Adrenal gland (tissue), 9 donors: ENCODE measurements at regions not wholly inside any gene's neighbourhood (a gene's known extent, or its start where the extent isn't known, plus 50 kb on each side); places are given as distances from the start of the nearest gene placed in this dataset.

Source experiments
- DNase-seq, 7 donors: peaks; one replicate each; pipeline ENCODE4 v3.0.0-alpha.2; 2019 to 2020
- H3K27ac ChIP-seq, 5 donors: fragments of 200-600 bp; sonication (generic) in 4 of 5; 1 replicate in 3 of 5; 2 replicates in 2 of 5; pipeline versions ENCODE4 v1.5.1 to v1.8.0; 2016 to 2020; ENCODE audit warnings: mild to moderate bottlenecking in 1 of 5
- H3K27me3 ChIP-seq: fragments of 200-600 bp; 2 replicates; pipeline ENCODE4 v1.8.0; 2021
- H3K36me3 ChIP-seq, 2 donors: fragments of 200-600 bp; replicated peaks in 1 of 2; 1 replicate in 1 of 2; 2 replicates in 1 of 2; pipeline versions ENCODE4 v1.5.1 to v1.8.0; 2018 to 2022
- H3K4me1 ChIP-seq, 2 donors: fragments of 200-600 bp; replicated peaks in 1 of 2; 1 replicate in 1 of 2; 2 replicates in 1 of 2; pipeline versions ENCODE4 v1.5.1 to v1.8.0; 2018 to 2021
- H3K4me3 ChIP-seq, 4 donors: fragments of 200-600 bp; sonication (generic) in 3 of 4; one replicate each; pipeline ENCODE4 v1.5.1; 2016 to 2018
- H3K9me3 ChIP-seq, 3 donors: fragments of 200-600 bp; sonication (generic) in 1 of 3; replicated peaks in 1 of 3; 1 replicate in 2 of 3; 2 replicates in 1 of 3; pipeline versions ENCODE4 v1.5.1 to v1.8.0; 2016 to 2021
- POLR2A ChIP-seq, 2 donors: fragments of 450-650 bp; IDR thresholded peaks; one replicate each; pipeline ENCODE4 v1.6.1; 2017; ENCODE audit warnings: antibody characterized with exemption in 2 of 2, mild to moderate bottlenecking in 2 of 2, moderate library complexity in 1 of 2
- WGBS, 4 donors: extraction: QIAGEN DNeasy Blood & Tissue Kit in 2 of 4; methylation state at CpG; one replicate each; pipeline versions ENCODE4 v1.1.5 to v1.1.7; 2013 to 2017; 5-methylcytosine and 5-hydroxymethylcytosine counted together
- intact Hi-C, 2 donors: fragments of 100-400 bp; cut with DNase I; formaldehyde crosslinking; loops; one replicate each; pipeline versions ENCODE4 v1.14.1 to v1.15.0; 2022 to 2023
- TF ChIP-seq, protein P1 (sequence below), 6 experiments: fragments of 450-650 bp in 4 of 6; fragments of 200-600 bp in 2 of 6; sonication (generic) in 1 of 6; IDR thresholded peaks; 1 replicate in 5 of 6; 2 replicates in 1 of 6; pipeline versions ENCODE4 v1.5.1 to v1.8.0; 2016 to 2021; ENCODE audit warnings: antibody characterized with exemption in 6 of 6, mild to moderate bottlenecking in 2 of 6, moderate library complexity in 1 of 6
- donor health status: healthy with polysubstance abuse.
- donor health status: Bipolar disorder and iron deficiency.
- donor health status: DM: yes; HTN: yes; CAD: no.
- donor health status: DM: no; HTN: no; CAD: no.
- donor health status: DM: no; HTN: no; CAD: no.

- H3K4me3 ChIP-seq, result peak overlapping the region in 1 of 4 donors; percentile 11
- H3K36me3 ChIP-seq, result no peaks in the 10 kb centered on the region
- DNase-seq, result peak in 6 of 7 donors; percentile 23 to 86 (median 56)
- H3K27me3 ChIP-seq, result no peaks in the 10 kb centered on the region
- WGBS, 4 donors, result 19 to 91% (median 28%) methylated on average over 4 to 54 of the region's 54 CpGs
- H3K27ac ChIP-seq, result peak overlapping the region in 3 of 5 donors; percentile 40 to 73 (median 49)
- H3K9me3 ChIP-seq, result peaks cover 0 to 17% (median 0%) of the 10 kb centered on the region in 3 donors
- H3K4me1 ChIP-seq, result no peaks in the 10 kb centered on the region
- TF ChIP-seq POLR2A (IDR thresholded peaks at IDR 0.05), result no peak
- TF ChIP-seq, protein P1, sequence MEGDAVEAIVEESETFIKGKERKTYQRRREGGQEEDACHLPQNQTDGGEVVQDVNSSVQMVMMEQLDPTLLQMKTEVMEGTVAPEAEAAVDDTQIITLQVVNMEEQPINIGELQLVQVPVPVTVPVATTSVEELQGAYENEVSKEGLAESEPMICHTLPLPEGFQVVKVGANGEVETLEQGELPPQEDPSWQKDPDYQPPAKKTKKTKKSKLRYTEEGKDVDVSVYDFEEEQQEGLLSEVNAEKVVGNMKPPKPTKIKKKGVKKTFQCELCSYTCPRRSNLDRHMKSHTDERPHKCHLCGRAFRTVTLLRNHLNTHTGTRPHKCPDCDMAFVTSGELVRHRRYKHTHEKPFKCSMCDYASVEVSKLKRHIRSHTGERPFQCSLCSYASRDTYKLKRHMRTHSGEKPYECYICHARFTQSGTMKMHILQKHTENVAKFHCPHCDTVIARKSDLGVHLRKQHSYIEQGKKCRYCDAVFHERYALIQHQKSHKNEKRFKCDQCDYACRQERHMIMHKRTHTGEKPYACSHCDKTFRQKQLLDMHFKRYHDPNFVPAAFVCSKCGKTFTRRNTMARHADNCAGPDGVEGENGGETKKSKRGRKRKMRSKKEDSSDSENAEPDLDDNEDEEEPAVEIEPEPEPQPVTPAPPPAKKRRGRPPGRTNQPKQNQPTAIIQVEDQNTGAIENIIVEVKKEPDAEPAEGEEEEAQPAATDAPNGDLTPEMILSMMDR (IDR thresholded peaks at IDR 0.05), result no peak
- intact Hi-C loops, result no loop called here
These were observed 165.1 kb downstream of the GLRX3 start for GRCh38 chr10:130301021-130301892.

DNA sequence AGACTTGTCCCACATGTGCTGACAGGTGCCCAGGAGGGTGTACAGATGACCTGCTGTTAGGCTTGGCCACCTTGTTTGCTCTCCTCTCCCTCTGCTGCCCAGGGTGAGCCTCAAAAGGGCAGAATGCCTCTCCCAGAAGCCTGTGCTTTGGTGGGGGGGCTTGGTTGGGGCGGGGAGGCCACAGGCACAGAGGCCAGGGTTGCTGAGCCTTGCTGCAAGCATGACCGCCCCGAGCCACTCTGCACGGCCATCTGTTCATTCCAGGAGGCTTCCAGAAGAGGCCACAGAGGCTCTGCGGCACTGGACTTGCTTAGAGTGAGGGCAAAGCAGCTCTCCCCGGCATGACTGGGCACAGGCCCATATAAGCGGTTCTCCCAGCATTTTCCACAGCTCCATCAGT, 190.8 kb downstream of the GLRX3 start:
- Histone ChIP-seq H3K27me3 (no peaks in the 10 kb centered on the region), H3K4me3 (no peak overlapping the region), H3K36me3 (no peaks in the 10 kb centered on the region), H3K4me1 (no peaks in the 10 kb centered on the region), H3K27ac (no peak overlapping the region), H3K9me3 (no peaks in the 10 kb centered on the region)
- TF ChIP-seq, protein P1 (IDR thresholded peaks at IDR 0.05), result no peak
- no peak for DNase-seq
- 81 to 92% (median 84%) methylated on average over 3 to 7 of the region's 7 CpGs; no CpG with 5 or more reads in 1 of the 4 donors for WGBS, 4 donors
- intact Hi-C loops, result no loop called here

- Histone ChIP-seq H3K4me1 (no peaks in the 10 kb centered on the region), H3K27ac (no peak overlapping the region), H3K27me3 (no peaks in the 10 kb centered on the region), H3K9me3 (no peaks in the 10 kb centered on the region), H3K36me3 (no peaks in the 10 kb centered on the region), H3K4me3 (no peak overlapping the region)
- no peak for DNase-seq
- 71 to 81% (median 77%) methylated on average over 6 of the region's 6 CpGs for WGBS, 4 donors
- intact Hi-C loops, result no loop called here
- TF ChIP-seq POLR2A (IDR thresholded peaks at IDR 0.05), result no peak
- TF ChIP-seq, protein P1 (IDR thresholded peaks at IDR 0.05), result no peak
These were observed 193.6 kb downstream of the GLRX3 start for GRCh38 chr10:130329792-130330191.

GRCh38 chr10:130333185-130333584, 197.0 kb downstream of the GLRX3 start:
- TF ChIP-seq, protein P1 (IDR thresholded peaks at IDR 0.05), result no peak
- no peak for TF ChIP-seq POLR2A (IDR thresholded peaks at IDR 0.05)
- Histone ChIP-seq H3K27ac (no peak overlapping the region), H3K4me1 (no peaks in the 10 kb centered on the region), H3K27me3 (no peaks in the 10 kb centered on the region), H3K36me3 (no peaks in the 10 kb centered on the region), H3K4me3 (no peak overlapping the region), H3K9me3 (no peaks in the 10 kb centered on the region)
- 10 to 33% (median 24%) methylated on average over 2 of the region's 2 CpGs for WGBS, 4 donors
- intact Hi-C loops, result no loop called here
- DNase-seq, result no peak
